ENCODE measurements at regions not wholly inside any gene's neighbourhood (a gene's known extent, or its start where the extent isn't known, plus 50 kb on each side); places are given as distances from the start of the nearest gene placed in this dataset.

DNA sequence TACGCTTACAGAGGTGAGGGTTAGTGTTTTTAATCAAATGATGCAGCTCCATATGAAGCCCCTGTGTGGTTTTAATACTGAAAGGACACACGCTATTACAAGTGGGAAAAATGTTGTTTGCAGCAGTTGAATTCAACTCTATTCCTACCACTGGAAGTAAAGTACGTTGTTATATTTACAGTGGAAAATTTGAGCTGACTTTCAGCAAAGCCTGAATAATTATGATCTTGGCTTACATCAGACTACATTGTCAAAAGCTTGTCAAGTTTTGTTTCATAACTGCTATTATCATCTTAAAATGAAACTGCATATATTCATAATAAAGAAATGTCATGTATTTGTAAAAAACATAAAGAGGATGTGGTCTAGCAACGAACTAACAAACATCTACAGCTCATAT lies 818.5 kb downstream of the SEMA5A start:
- TF ChIP-seq POLR2A (IDR thresholded peaks at IDR 0.05) (no peak), POLR2AphosphoS5 (IDR thresholded peaks at IDR 0.05) (no peak), EP300 (IDR thresholded peaks at IDR 0.05; ENCODE audit: low read depth) (no peak)
- TF ChIP-seq, protein P1, sequence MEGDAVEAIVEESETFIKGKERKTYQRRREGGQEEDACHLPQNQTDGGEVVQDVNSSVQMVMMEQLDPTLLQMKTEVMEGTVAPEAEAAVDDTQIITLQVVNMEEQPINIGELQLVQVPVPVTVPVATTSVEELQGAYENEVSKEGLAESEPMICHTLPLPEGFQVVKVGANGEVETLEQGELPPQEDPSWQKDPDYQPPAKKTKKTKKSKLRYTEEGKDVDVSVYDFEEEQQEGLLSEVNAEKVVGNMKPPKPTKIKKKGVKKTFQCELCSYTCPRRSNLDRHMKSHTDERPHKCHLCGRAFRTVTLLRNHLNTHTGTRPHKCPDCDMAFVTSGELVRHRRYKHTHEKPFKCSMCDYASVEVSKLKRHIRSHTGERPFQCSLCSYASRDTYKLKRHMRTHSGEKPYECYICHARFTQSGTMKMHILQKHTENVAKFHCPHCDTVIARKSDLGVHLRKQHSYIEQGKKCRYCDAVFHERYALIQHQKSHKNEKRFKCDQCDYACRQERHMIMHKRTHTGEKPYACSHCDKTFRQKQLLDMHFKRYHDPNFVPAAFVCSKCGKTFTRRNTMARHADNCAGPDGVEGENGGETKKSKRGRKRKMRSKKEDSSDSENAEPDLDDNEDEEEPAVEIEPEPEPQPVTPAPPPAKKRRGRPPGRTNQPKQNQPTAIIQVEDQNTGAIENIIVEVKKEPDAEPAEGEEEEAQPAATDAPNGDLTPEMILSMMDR (IDR thresholded peaks at IDR 0.05), result no peak

Data from transverse colon (tissue), 4 donors.